MCF 10A (cell line): ENCODE measurements at regions not wholly inside any gene's neighbourhood (a gene's known extent, or its start where the extent isn't known, plus 50 kb on each side); places are given as distances from the start of the nearest gene placed in this dataset.

ENCODE experiments used
- BruUV-seq: library from RNA; stranded (reverse); fragments of 400-500 nt; replicated peaks from 2 replicates; lab custom pipeline; 2021; lab: Mats Ljungman, UMichigan
- CTCF ChIA-PET: fragments of 300-600 bp; sonication (Branson Sonifier 250); formaldehyde crosslinking; extraction: SDS; loops from one replicate; lab custom pipeline; 2021; ENCODE audit warnings: antibody characterized with exemption, inconsistent platforms; lab: Yijun Ruan, JAX
- POLR2A ChIA-PET: fragments of 300-600, 350-650 bp; sonication (Branson Sonifier 250); formaldehyde crosslinking; extraction: SDS; loops from one replicate; lab custom pipeline; 2020; ENCODE audit warnings: antibody characterized with exemption, inconsistent platforms; lab: Yijun Ruan, JAX
- DNase-seq: peaks from one replicate; pipeline ENCODE4 v3.0.0-alpha.2; 2018; ENCODE audit not compliant: unreplicated experiment
- H3K27ac Mint-ChIP-seq: one replicate; pipeline ENCODE4 v1.8.0; 2022; ENCODE audit warnings: mild to moderate bottlenecking, low read depth, mixed read lengths; ENCODE audit not compliant: unreplicated experiment
- H3K27me3 Mint-ChIP-seq: one replicate; pipeline ENCODE4 v1.8.0; 2022; ENCODE audit warnings: mixed read lengths; ENCODE audit not compliant: insufficient read depth, unreplicated experiment
- H3K36me3 Mint-ChIP-seq: one replicate; pipeline ENCODE4 v1.8.0; 2022; ENCODE audit warnings: mild to moderate bottlenecking, moderate library complexity, mixed read lengths; ENCODE audit not compliant: insufficient read depth, unreplicated experiment
- H3K4me1 Mint-ChIP-seq: one replicate; pipeline ENCODE4 v1.8.0; 2022; ENCODE audit warnings: mixed read lengths; ENCODE audit not compliant: insufficient read depth, unreplicated experiment
- H3K4me3 Mint-ChIP-seq: one replicate; pipeline ENCODE4 v1.8.0; 2022; ENCODE audit warnings: mild to moderate bottlenecking, moderate library complexity, mixed read lengths; ENCODE audit not compliant: unreplicated experiment
- H3K9me3 Mint-ChIP-seq: one replicate; pipeline ENCODE4 v1.8.0; 2022; ENCODE audit warnings: mixed read lengths; ENCODE audit not compliant: unreplicated experiment
- CTCF ChIP-seq: fragments of 200-600 bp; IDR thresholded peaks from one replicate; pipeline ENCODE4 v1.8.0; 2022; ENCODE audit warnings: antibody characterized with exemption, mild to moderate bottlenecking; ENCODE audit not compliant: unreplicated experiment
- intact Hi-C: fragments of 100-400 bp; cut with micrococcal nuclease; formaldehyde crosslinking; loops from 2 replicates; pipeline ENCODE4 v1.14.1; 2022

GRCh38 chr2:40579247-40579646 lies 127.4 kb upstream of the SLC8A1 start:
- no peak overlapping the region for H3K27ac Mint-ChIP-seq

GRCh38 chr2:40584432-40584831 lies 132.5 kb upstream of the SLC8A1 start:
- no peak for TF ChIP-seq CTCF
- no peak overlapping the region for H3K27ac Mint-ChIP-seq
- no peaks in the 10 kb centered on the region for H3K36me3 Mint-ChIP-seq
- H3K4me1 Mint-ChIP-seq = no peaks in the 10 kb centered on the region
- ChIA-PET POLR2A (no interaction called here), CTCF (interaction anchor here (0.6 kb wide), 1 partner anchor 30 kb away, joined by 3 read pairs; no protein-coding TSS in a partner anchor)
- no peak for DNase-seq
- no TSS peak for BruUV-seq
- peaks cover 7% of the 10 kb centered on the region for H3K9me3 Mint-ChIP-seq
- H3K27me3 Mint-ChIP-seq = no peaks in the 10 kb centered on the region
- H3K4me3 Mint-ChIP-seq = no peak overlapping the region
- intact Hi-C loops = no loop called here

More at GRCh38 chr2:40579247-40579646, 127.4 kb upstream of the SLC8A1 start:
- no peaks in the 10 kb centered on the region for H3K27me3 Mint-ChIP-seq
- H3K36me3 Mint-ChIP-seq = no peaks in the 10 kb centered on the region
- ChIA-PET POLR2A (no interaction called here), CTCF (interaction anchor here (0.6 to 1.3 kb wide), 2 partner anchors 24 to 1164 kb away, joined by 3 to 5 read pairs; no protein-coding TSS in a partner anchor)
- peaks cover 7% of the 10 kb centered on the region for H3K9me3 Mint-ChIP-seq
- BruUV-seq = no TSS peak
- no peak for DNase-seq
- no peak overlapping the region for H3K4me3 Mint-ChIP-seq
- no peaks in the 10 kb centered on the region for H3K4me1 Mint-ChIP-seq
- intact Hi-C loops = no loop called here
- no peak for TF ChIP-seq CTCF

DNA sequence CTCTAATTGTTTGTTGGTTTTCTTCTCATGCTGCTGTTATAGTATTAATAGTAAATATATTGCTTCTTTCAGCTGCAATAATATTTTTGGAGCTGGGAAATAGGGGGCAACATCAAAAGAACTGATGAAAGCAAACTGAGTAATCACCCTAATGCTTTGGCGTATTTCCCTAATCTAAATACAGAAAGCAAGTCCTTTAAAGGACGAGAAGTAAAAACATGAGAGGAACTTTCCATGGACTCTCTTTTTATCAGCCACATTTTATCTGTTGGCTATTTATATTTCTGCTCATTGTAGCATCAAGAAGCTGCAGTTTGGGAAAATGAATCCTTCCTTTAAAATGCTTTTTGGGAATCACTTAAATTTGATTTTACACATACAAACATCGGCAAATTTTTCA lies 139.9 kb upstream of the SLC8A1 start:
- Mint-ChIP-seq H3K4me1 (no peaks in the 10 kb centered on the region), H3K36me3 (no peaks in the 10 kb centered on the region), H3K9me3 (no peaks in the 10 kb centered on the region), H3K27ac (no peak overlapping the region), H3K4me3 (no peak overlapping the region), H3K27me3 (no peaks in the 10 kb centered on the region)
- POLR2A ChIA-PET = no interaction called here
- intact Hi-C loops = no loop called here
- BruUV-seq = no TSS peak
- DNase-seq = no peak
- CTCF ChIA-PET = no interaction called here
- TF ChIP-seq CTCF = no peak

- intact Hi-C loops = no loop called here
- no peak overlapping the region for H3K4me3 Mint-ChIP-seq
- H3K27me3 Mint-ChIP-seq = no peaks in the 10 kb centered on the region
- POLR2A ChIA-PET = no interaction called here
- no peaks in the 10 kb centered on the region for H3K4me1 Mint-ChIP-seq
- CTCF ChIA-PET = no interaction called here
- no peak overlapping the region for H3K27ac Mint-ChIP-seq
- TF ChIP-seq CTCF = no peak
- no TSS peak for BruUV-seq
- H3K36me3 Mint-ChIP-seq = no peaks in the 10 kb centered on the region
- no peak for DNase-seq
- H3K9me3 Mint-ChIP-seq = no peaks in the 10 kb centered on the region
These were observed 140.3 kb upstream of the SLC8A1 start for GRCh38 chr2:40592218-40592617.
